Stimulated activated CD4-positive, alpha-beta T cell treated with anti-CD3 and anti-CD28 coated beads, Interleukin-1b, Interleukin-23, amount 100 ng/mL, for 24 hours (primary cell): ENCODE measurements at regions not wholly inside any gene's neighbourhood (a gene's known extent, or its start where the extent isn't known, plus 50 kb on each side); places are given as distances from the start of the nearest gene placed in this dataset.
"Not testable (repeated sequence)": the region's sequence is repeated elsewhere in the genome, so short reads cannot be mapped to it uniquely, and the experiment has no call there.

Experiments
- DNase-seq, 4 experiments: peaks; one replicate each; pipeline ENCODE4 v3.0.0-alpha.2; 2020; ENCODE audit warnings: low read depth in 4 of 4, low spot score in 1 of 4

GRCh38 chr9:135400496-135400895 is 79.1 kb upstream of the PPP1R26 start:
- no peak for DNase-seq

DNA sequence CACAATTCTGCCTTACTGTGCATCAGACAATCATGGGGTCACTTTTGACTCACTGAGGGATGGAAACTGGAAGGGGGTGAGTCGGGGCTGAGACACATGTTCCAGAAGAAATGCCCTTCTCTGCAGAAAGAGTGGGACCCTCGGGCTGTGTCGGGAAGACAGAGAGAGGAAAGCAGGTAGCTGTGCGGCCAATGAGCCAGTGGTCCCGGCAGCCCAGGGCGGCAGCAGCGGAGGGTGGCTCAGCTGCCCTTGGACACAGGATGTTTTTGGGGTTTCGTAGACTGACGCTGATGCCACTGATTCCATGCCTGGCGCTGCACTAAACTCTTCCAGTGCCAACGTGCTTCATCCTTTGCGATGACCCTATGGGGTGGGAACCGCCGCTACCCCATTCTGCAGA is 78.4 kb upstream of the PPP1R26 start:
- DNase-seq: no peak

GRCh38 chr9:135402048-135402738 is 77.4 kb upstream of the PPP1R26 start:
- no peak for DNase-seq

GRCh38 chr9:135402739-135403695 is 76.6 kb upstream of the PPP1R26 start:
- no peak for DNase-seq

DNA sequence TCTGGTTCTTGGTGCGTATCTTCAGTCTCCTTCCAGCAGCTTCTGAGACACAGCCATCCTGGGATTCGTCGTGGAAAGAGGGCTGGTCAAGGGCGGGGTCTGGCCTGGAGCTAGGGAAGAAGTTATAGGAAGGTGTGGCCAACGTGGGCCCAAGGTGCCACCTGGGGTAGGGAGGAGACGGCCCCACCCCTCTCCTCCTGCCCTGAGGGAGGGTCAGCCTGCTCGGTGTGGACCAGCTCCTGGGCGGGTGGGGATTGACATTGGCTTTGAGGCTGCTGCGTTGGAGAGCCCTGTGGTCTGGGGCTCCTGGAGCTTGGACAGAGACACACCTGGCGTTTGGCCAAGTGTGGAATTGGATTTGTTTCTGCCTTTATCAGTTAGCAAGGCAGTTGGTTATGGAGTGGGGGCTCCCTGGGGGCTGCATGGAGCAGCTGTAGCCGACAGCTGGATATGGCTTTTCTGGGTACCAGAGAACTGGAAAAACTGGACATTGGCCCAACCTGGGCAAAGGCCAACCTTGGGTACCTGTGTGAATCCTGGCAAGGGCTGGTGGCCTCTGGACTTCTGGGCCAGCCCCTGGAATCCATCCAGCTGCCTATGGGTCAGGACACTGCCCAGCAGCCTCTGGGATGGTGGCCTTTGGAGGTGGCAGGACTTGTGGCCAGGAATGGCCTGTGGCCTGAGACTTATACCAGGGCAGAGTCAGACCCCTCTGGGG is 75.7 kb upstream of the PPP1R26 start:
- DNase-seq: no peak

- DNase-seq: no peak
Measured at GRCh38 chr9:135404451-135405144, 75.0 kb upstream of the PPP1R26 start.

GRCh38 chr9:135405145-135405464 is 74.5 kb upstream of the PPP1R26 start:
- DNase-seq: not testable (repeated sequence)

DNA sequence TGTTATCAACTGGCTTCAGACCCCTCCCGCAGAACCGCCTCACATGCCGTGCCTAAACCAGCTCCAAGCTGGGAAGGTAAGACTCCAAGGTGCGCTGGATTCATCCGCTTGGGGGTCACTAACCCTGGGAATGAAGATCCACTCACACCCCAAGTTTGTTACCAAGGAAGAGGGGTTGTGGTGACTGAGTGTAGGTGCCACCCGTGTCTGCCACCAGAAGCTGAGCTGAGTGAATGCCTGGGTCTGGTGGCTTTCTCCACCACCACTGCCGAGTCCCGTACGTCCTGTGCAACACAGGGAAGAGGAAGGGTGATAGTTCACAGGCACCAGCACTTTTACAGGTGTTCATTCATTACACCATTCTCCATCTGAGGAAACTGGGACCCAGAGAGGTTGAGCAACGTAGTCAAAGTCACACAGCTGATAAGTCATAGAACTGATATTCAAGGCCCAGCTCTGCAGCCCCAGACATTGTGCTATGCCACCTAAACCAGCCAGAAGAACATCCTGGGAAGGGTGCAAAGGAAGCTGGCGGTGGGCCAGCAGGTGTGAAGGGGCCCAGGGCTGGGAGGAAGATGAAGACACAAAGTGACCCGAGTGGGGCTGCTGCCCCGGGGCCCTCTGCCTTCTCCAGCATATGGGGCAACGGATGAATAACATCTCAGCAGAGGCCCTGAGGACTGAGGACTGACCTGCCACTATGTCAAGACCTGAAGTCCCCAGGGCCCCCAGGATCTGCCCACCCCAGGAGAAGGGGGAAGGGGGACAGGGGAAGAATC is 70.9 kb upstream of the PPP1R26 start:
- DNase-seq: no peak

- DNase-seq: no peak
Measured at GRCh38 chr9:135409286-135410200, 70.0 kb upstream of the PPP1R26 start.

- DNase-seq: no peak
Measured at GRCh38 chr9:135410421-135410820, 69.2 kb upstream of the PPP1R26 start.

DNA sequence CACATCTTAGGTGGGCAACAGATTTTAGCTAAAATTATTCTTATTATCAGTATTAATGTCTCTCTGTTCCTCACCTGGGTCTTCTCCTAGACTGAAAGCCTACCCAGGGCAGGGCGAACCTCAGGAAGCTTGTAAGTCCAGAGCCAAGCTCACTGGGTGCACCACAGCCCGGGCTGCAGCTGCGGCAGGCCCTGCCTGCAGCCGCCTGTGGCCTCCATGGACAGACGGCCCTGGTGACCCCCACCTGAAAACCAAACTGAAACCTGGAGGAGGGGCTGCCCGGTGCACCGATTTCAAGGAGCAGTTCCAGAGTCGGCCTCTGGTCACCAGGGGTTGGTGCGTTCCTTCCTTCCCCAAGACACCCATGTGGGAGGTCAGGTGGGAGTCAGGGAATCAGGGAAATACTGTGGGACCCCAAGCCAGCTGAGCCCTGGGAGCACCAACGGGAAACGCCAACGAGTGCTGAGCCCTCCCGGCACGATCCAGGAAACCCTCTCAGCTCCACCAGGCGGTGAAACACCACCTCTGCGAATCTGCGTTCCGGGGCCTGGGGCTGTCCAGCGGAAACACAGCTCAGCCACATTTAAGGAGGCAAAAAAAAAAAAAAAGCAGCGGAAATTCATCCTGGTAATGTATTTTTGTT is 68.6 kb upstream of the PPP1R26 start:
- no peak for DNase-seq

DNA sequence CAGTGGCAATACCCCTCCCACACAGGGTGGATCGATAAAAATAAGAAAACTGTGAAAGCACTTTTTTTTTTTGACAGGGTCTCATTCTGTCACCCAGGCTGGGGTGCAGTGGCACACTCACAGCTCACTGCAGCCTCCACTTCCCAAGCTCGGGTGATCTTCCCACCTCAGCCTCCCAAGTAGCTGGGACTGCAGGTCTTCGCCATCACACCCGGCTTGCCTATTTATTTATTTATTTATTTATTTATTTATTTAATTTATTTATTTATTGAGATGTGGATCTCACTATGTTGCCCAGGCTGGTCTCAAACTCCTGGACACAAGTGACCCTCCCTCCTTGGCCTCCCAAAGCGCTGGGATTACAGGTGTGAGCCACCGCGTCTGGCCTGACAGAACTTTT is 68.0 kb upstream of the PPP1R26 start:
- DNase-seq: not testable (repeated sequence)

DNA sequence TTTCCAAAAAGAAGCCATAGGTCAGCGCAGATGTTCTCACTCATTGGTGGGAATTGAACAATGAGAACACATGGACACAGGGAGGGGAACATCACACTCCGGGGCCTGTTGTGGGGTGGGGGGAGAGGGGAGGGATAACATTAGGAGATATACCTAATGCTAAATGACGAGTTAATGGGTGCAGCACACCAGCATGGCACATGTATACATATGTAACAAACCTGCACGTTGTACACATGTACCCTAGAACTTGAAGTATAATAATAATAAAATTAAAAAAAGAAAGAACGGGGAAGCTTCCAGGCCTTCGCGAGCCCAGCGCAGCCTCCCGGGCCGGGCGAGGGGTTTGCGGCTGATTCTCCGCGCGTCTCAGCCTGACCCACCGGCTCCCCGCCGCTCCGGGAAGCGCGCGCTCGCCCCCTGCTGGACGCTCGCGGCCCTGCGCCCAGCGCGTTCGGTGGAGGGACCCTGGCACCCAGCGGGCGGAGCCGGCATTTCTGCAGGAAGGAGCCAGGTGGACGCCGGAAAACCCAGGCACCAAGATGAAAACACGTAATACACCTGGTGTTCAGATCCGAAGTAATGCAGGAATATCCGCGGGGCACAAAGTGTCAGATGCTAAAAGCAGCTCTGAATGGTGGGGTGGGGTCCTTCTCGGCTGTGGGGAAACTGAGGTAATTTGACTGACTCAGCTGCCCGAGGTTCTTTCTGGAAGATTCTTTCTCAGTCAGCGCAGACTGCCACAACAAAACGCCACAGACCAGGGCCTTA is 67.1 kb upstream of the PPP1R26 start:
- peak; percentile 29 to 56 (median 54) for DNase-seq

DNA sequence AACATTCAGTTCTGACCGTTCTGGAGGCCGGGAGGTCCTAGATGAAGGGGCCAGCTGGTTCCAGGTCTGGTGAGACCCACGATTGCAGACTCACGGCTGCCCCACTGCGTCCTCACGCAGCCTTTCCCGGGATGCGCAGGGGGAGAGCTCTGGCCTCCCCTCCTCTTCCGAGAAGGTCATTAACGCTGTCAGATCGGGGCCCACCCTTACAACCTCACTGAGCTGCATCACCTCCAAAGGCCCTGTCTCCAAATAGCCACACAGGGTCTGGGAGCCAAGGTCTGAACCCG is 66.6 kb upstream of the PPP1R26 start:
- DNase-seq: no peak

DNA sequence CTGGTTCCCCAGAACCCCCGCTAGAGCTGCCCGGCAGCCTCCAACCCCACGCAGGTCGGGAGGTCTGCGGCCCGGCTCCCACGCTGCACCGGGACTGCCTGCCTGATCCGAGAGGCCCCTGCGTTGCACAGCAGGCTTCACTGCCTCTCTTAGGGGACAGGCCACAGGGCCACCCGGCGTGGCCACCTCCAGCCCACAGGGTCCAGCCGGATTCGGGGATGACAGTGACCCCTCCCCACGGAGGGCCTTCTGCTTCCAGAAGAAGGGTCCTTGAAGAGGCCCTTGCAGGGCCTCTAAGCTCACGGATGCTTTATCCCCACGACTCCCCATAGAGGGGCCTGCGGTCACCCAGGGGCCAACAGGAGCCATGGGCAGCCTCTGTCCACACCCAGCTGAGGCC is 66.1 kb upstream of the PPP1R26 start:
- DNase-seq: no peak

- DNase-seq: no peak
Measured at GRCh38 chr9:135414293-135414692, 65.3 kb upstream of the PPP1R26 start.

- no peak for DNase-seq
Measured at GRCh38 chr9:135415586-135415985, 64.0 kb upstream of the PPP1R26 start.

DNA sequence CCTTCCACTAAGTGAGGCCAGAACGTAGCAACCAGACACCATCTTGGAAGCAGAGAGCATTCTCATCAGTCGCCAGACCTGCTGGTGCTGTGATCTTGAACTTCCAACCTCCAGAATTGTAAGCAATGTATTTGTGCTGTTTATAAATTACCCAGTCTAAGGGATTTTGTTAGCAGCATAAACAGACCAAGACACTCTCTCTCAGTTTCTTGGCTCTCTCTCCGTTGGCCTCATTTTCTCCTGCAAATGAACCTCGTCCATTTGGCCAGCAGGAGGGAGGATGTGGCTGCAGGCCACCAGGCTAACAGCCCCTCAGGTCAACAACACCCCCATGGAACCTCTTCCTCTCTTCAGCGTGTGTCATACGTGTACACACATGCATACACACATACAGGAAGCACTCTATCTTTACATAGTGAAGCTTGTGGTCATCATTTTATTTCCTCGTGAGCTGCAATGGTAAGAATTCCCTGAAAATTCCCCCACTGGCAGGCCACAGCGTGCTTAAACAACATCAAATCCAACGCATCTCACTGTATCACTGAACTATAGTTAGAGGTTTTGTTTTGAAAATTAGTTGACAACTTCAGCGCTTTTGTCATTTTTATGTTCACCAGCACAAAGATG is 62.8 kb upstream of the PPP1R26 start:
- DNase-seq: no peak
